HEK293 (cell line): ENCODE measurements at regions not wholly inside any gene's neighbourhood (a gene's known extent, or its start where the extent isn't known, plus 50 kb on each side); places are given as distances from the start of the nearest gene placed in this dataset.

ENCODE experiments used
- CTCF ChIA-PET: fragments of 350-600 bp; formaldehyde crosslinking; extraction: SDS; loops from one replicate; lab custom pipeline; 2021; ENCODE audit warnings: antibody characterized with exemption; lab: Yijun Ruan, JAX
- POLR2A ChIA-PET: fragments of 300-600 bp; formaldehyde crosslinking; extraction: SDS; loops from one replicate; lab custom pipeline; 2020; ENCODE audit warnings: antibody characterized with exemption, inconsistent platforms; lab: Yijun Ruan, JAX
- H3K27ac ChIP-seq: fragments of 200-500 bp; sonication (Bioruptor generic); 2 replicates; pipeline ENCODE4 v1.5.1; 2014; ENCODE audit warnings: low read depth, low read length, control low read depth, inconsistent platforms; ENCODE audit errors: extremely low read depth
- H3K36me3 ChIP-seq, 2 experiments: fragments of 200-500 bp in 1 of 2; sonication (Bioruptor generic) in 1 of 2; 1 replicate in 1 of 2; 2 replicates in 1 of 2; pipeline ENCODE4 v1.5.1; 2014 to 2017; ENCODE audit warnings: inconsistent platforms in 2 of 2, low read length in 2 of 2; ENCODE audit not compliant: control insufficient read depth in 2 of 2, insufficient read depth in 1 of 2
- H3K4me1 ChIP-seq: fragments of 200-500 bp; sonication (Bioruptor generic); 2 replicates; pipeline ENCODE4 v1.5.1; 2014; ENCODE audit warnings: mild to moderate bottlenecking, low read length, inconsistent platforms; ENCODE audit not compliant: control insufficient read depth, insufficient read depth
- H3K4me3 ChIP-seq: 2 replicates; pipeline ENCODE4 v1.5.1; 2011; ENCODE audit warnings: low read depth, mild to moderate bottlenecking, control low read depth, low read length, moderate library complexity
- H3K9me3 ChIP-seq: fragments of 200-500 bp; sonication (Bioruptor generic); 2 replicates; pipeline ENCODE4 v1.5.1; 2014; ENCODE audit warnings: low read depth, low read length, inconsistent platforms; ENCODE audit not compliant: control insufficient read depth, insufficient read depth
- BCL11B ChIP-seq: fragments of 450-650 bp; formaldehyde crosslinking; IDR thresholded peaks from 2 replicates; pipeline ENCODE4 v1.5.1; 2016; ENCODE audit warnings: low read depth, missing biosample characterization, missing genetic modification characterization
- HOXC10 ChIP-seq: sonication (generic); formaldehyde crosslinking; IDR thresholded peaks from 2 replicates; pipeline ENCODE4 v1.8.1; 2023; ENCODE audit warnings: mild to moderate bottlenecking, missing genetic modification reagents
- KLF1 ChIP-seq: fragments of 450-650 bp; formaldehyde crosslinking; IDR thresholded peaks from 2 replicates; pipeline ENCODE4 v1.5.1; 2016; ENCODE audit warnings: missing biosample characterization, missing genetic modification characterization
- SP7 ChIP-seq: fragments of 450-650 bp; formaldehyde crosslinking; IDR thresholded peaks from 2 replicates; pipeline ENCODE4 v1.5.1; 2016; ENCODE audit warnings: missing biosample characterization, missing genetic modification characterization
- ZBTB1 ChIP-seq: fragments of 450-650 bp; formaldehyde crosslinking; IDR thresholded peaks from 2 replicates; pipeline ENCODE4 v1.5.1; 2016; ENCODE audit warnings: missing biosample characterization, missing genetic modification characterization
- ZNF112 ChIP-seq: fragments of 450-650 bp; formaldehyde crosslinking; IDR thresholded peaks from 2 replicates; pipeline ENCODE4 v1.5.0; 2017; ENCODE audit warnings: missing biosample characterization, missing genetic modification characterization
- ZNF121 ChIP-seq: fragments of 450-650 bp; formaldehyde crosslinking; IDR thresholded peaks from 2 replicates; pipeline ENCODE4 v1.5.1; 2016; ENCODE audit warnings: missing biosample characterization, missing genetic modification characterization
- ZNF138 ChIP-seq: fragments of 450-650 bp; formaldehyde crosslinking; IDR thresholded peaks from 2 replicates; pipeline ENCODE4 v1.5.1; 2016; ENCODE audit warnings: missing biosample characterization, missing genetic modification characterization, borderline replicate concordance
- ZNF155 ChIP-seq: fragments of 450-650 bp; formaldehyde crosslinking; IDR thresholded peaks from 2 replicates; pipeline ENCODE4 v1.5.1; 2016; ENCODE audit warnings: missing biosample characterization, missing genetic modification characterization
- ZNF19 ChIP-seq: fragments of 450-650 bp; formaldehyde crosslinking; IDR thresholded peaks from 2 replicates; pipeline ENCODE4; 2016; ENCODE audit warnings: missing biosample characterization, missing genetic modification characterization, low read depth
- ZNF302 ChIP-seq: fragments of 450-650 bp; formaldehyde crosslinking; IDR thresholded peaks from 2 replicates; pipeline ENCODE4 v1.5.1; 2016; ENCODE audit warnings: missing biosample characterization, missing genetic modification characterization, low read depth
- ZNF426 ChIP-seq: fragments of 450-650 bp; formaldehyde crosslinking; IDR thresholded peaks from 2 replicates; pipeline ENCODE4 v1.5.1; 2017; ENCODE audit warnings: missing biosample characterization, missing genetic modification characterization, mild to moderate bottlenecking, inconsistent platforms, moderate library complexity
- ZNF544 ChIP-seq: fragments of 450-650 bp; formaldehyde crosslinking; IDR thresholded peaks from 2 replicates; pipeline ENCODE4 v1.5.0; 2017; ENCODE audit warnings: missing biosample characterization, missing genetic modification characterization
- ZNF561 ChIP-seq: fragments of 450-650 bp; IDR thresholded peaks from 2 replicates; pipeline ENCODE4 v1.5.1; 2018; ENCODE audit warnings: missing biosample characterization, missing genetic modification characterization, borderline replicate concordance
- ZNF585B ChIP-seq: fragments of 450-650 bp; formaldehyde crosslinking; IDR thresholded peaks from 2 replicates; pipeline ENCODE4 v1.5.1; 2016; ENCODE audit warnings: missing biosample characterization, missing genetic modification characterization
- ZNF785 ChIP-seq: fragments of 450-650 bp; formaldehyde crosslinking; IDR thresholded peaks from 2 replicates; pipeline ENCODE4 v1.5.1; 2016; ENCODE audit warnings: missing biosample characterization, missing genetic modification characterization
- TF ChIP-seq, protein P1 (sequence below): fragments of 450-650 bp; formaldehyde crosslinking; IDR thresholded peaks from 2 replicates; pipeline ENCODE4 v1.5.1; 2016; ENCODE audit warnings: missing biosample characterization, missing genetic modification characterization
- TF ChIP-seq, protein P2 (sequence below): fragments of 450-650 bp; formaldehyde crosslinking; IDR thresholded peaks from 2 replicates; pipeline ENCODE4 v1.5.1; 2016; ENCODE audit warnings: missing biosample characterization, missing genetic modification characterization
- TF ChIP-seq, protein P3 (sequence below): fragments of 450-650 bp; formaldehyde crosslinking; IDR thresholded peaks from 2 replicates; pipeline ENCODE4 v1.5.1; 2017; ENCODE audit warnings: missing biosample characterization, missing genetic modification characterization
- TF ChIP-seq, protein P4 (sequence below): fragments of 450-650 bp; formaldehyde crosslinking; IDR thresholded peaks from 2 replicates; pipeline ENCODE4 v1.5.1; 2016; ENCODE audit warnings: missing biosample characterization, missing genetic modification characterization

DNA sequence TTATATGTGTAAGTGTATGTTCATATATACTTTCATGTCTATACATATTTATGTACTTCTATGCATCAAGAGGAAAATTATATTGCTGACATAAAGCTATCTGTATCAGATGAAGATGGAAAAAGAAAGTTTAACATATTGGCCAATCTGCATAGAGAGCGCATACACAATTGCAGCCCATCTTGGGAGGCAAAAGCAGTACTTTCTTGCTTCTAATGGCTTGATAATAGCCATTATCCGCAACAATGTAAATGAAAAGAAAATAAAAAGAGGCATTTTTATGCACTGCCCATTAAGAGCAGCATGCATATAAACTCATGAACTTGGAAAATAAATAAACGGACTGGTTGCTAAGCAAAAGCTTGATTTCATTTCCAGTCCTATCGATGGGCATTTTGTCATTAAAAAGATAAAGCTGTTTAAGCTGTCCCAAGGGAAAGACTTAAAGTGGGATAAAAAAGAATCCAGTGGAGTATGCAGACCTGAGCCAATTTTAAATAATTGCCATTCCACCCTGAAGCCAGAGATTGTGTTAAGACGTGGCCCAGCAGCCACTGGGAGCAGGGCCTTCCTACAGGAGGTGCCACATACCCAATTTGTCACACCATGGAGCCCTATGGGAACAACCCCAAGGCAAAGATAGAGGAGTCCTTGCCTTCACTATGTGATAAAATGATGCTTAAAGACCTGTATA is 183.6 kb upstream of the CDH11 start:
- no peaks in the 10 kb centered on the region for H3K9me3 ChIP-seq
- POLR2A ChIA-PET: no interaction called here
- TF ChIP-seq ZNF155 (tag by site-specific recombination) (no peak), ZNF585B (tag by site-specific recombination) (no peak), KLF1 (tag by site-specific recombination) (no peak), SP7 (tag by site-specific recombination) (no peak), ZBTB1 (tag by site-specific recombination) (no peak), ZNF302 (tag by site-specific recombination) (no peak), ZNF112 (no peak), ZNF785 (tag by site-specific recombination) (no peak), BCL11B (tag by site-specific recombination) (no peak), ZNF138 (tag by site-specific recombination) (no peak), ZNF121 (no peak), ZNF561 (tag by site-specific recombination) (no peak), HOXC10 (no peak), ZNF19 (tag by site-specific recombination) (no peak), ZNF544 (tag by site-specific recombination) (no peak), ZNF426 (tag by site-specific recombination) (no peak)
- TF ChIP-seq, protein P1, sequence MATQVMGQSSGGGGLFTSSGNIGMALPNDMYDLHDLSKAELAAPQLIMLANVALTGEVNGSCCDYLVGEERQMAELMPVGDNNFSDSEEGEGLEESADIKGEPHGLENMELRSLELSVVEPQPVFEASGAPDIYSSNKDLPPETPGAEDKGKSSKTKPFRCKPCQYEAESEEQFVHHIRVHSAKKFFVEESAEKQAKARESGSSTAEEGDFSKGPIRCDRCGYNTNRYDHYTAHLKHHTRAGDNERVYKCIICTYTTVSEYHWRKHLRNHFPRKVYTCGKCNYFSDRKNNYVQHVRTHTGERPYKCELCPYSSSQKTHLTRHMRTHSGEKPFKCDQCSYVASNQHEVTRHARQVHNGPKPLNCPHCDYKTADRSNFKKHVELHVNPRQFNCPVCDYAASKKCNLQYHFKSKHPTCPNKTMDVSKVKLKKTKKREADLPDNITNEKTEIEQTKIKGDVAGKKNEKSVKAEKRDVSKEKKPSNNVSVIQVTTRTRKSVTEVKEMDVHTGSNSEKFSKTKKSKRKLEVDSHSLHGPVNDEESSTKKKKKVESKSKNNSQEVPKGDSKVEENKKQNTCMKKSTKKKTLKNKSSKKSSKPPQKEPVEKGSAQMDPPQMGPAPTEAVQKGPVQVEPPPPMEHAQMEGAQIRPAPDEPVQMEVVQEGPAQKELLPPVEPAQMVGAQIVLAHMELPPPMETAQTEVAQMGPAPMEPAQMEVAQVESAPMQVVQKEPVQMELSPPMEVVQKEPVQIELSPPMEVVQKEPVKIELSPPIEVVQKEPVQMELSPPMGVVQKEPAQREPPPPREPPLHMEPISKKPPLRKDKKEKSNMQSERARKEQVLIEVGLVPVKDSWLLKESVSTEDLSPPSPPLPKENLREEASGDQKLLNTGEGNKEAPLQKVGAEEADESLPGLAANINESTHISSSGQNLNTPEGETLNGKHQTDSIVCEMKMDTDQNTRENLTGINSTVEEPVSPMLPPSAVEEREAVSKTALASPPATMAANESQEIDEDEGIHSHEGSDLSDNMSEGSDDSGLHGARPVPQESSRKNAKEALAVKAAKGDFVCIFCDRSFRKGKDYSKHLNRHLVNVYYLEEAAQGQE (tag by site-specific recombination): no peak
- TF ChIP-seq, protein P2, sequence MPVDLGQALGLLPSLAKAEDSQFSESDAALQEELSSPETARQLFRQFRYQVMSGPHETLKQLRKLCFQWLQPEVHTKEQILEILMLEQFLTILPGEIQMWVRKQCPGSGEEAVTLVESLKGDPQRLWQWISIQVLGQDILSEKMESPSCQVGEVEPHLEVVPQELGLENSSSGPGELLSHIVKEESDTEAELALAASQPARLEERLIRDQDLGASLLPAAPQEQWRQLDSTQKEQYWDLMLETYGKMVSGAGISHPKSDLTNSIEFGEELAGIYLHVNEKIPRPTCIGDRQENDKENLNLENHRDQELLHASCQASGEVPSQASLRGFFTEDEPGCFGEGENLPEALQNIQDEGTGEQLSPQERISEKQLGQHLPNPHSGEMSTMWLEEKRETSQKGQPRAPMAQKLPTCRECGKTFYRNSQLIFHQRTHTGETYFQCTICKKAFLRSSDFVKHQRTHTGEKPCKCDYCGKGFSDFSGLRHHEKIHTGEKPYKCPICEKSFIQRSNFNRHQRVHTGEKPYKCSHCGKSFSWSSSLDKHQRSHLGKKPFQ (tag by site-specific recombination): no peak
- TF ChIP-seq, protein P3, sequence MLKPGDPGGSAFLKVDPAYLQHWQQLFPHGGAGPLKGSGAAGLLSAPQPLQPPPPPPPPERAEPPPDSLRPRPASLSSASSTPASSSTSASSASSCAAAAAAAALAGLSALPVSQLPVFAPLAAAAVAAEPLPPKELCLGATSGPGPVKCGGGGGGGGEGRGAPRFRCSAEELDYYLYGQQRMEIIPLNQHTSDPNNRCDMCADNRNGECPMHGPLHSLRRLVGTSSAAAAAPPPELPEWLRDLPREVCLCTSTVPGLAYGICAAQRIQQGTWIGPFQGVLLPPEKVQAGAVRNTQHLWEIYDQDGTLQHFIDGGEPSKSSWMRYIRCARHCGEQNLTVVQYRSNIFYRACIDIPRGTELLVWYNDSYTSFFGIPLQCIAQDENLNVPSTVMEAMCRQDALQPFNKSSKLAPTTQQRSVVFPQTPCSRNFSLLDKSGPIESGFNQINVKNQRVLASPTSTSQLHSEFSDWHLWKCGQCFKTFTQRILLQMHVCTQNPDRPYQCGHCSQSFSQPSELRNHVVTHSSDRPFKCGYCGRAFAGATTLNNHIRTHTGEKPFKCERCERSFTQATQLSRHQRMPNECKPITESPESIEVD (tag by site-specific recombination): no peak
- TF ChIP-seq, protein P4, sequence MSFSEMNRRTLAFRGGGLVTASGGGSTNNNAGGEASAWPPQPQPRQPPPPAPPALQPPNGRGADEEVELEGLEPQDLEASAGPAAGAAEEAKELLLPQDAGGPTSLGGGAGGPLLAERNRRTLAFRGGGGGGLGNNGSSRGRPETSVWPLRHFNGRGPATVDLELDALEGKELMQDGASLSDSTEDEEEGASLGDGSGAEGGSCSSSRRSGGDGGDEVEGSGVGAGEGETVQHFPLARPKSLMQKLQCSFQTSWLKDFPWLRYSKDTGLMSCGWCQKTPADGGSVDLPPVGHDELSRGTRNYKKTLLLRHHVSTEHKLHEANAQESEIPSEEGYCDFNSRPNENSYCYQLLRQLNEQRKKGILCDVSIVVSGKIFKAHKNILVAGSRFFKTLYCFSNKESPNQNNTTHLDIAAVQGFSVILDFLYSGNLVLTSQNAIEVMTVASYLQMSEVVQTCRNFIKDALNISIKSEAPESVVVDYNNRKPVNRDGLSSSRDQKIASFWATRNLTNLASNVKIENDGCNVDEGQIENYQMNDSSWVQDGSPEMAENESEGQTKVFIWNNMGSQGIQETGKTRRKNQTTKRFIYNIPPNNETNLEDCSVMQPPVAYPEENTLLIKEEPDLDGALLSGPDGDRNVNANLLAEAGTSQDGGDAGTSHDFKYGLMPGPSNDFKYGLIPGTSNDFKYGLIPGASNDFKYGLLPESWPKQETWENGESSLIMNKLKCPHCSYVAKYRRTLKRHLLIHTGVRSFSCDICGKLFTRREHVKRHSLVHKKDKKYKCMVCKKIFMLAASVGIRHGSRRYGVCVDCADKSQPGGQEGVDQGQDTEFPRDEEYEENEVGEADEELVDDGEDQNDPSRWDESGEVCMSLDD (tag by site-specific recombination): no peak
- TF ChIP-seq, all 188 proteins: peak for 0
- Histone ChIP-seq H3K4me3 (no peak overlapping the region), H3K4me1 (no peaks in the 10 kb centered on the region), H3K36me3 (no peaks in the 10 kb centered on the region), H3K27ac (no peak overlapping the region)
- CTCF ChIA-PET: no interaction called here
